ENCODE measurements at regions not wholly inside any gene's neighbourhood (a gene's known extent, or its start where the extent isn't known, plus 50 kb on each side); places are given as distances from the start of the nearest gene placed in this dataset.

DNA sequence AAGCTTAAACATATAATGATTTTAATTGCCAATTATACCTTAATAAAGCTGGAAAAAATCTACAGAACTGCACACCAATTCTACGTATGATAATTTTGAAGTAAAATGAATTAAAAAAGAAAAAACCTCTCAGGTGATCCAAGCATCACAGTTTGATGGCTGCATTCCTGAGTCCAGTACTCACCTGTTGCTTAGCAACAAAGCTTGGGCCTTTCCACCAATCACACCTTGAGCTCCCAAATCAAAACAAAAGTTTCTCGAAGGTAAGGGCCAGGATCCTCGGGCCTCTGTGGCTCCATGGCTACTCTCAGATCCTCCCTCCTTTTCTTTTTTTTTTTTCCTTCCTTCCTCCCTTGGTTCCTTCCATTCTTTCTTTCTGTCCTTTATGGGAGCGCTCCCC lies 137.2 kb upstream of the PCBD1 start:
- H3K79me2 ChIP-seq (ENCODE audit: insufficient read depth, low read length): no peaks in the 10 kb centered on the region
- H3F3A ChIP-seq (ENCODE audit: insufficient read depth, low read length): no peaks in the 10 kb centered on the region
- H3K9me3 ChIP-seq (ENCODE audit: low read length): no peaks in the 10 kb centered on the region
- no peak overlapping the region for H3K4me2 ChIP-seq (ENCODE audit: low read length)
- H3K27me3 ChIP-seq (ENCODE audit: insufficient read depth, low read length): no peaks in the 10 kb centered on the region; the same call in 1 of the 2 replicates
- no peak for TF ChIP-seq EZH2 (IDR thresholded peaks at IDR 0.05; ENCODE audit: borderline replicate concordance, low read length)
- TF ChIP-seq, protein P1, sequence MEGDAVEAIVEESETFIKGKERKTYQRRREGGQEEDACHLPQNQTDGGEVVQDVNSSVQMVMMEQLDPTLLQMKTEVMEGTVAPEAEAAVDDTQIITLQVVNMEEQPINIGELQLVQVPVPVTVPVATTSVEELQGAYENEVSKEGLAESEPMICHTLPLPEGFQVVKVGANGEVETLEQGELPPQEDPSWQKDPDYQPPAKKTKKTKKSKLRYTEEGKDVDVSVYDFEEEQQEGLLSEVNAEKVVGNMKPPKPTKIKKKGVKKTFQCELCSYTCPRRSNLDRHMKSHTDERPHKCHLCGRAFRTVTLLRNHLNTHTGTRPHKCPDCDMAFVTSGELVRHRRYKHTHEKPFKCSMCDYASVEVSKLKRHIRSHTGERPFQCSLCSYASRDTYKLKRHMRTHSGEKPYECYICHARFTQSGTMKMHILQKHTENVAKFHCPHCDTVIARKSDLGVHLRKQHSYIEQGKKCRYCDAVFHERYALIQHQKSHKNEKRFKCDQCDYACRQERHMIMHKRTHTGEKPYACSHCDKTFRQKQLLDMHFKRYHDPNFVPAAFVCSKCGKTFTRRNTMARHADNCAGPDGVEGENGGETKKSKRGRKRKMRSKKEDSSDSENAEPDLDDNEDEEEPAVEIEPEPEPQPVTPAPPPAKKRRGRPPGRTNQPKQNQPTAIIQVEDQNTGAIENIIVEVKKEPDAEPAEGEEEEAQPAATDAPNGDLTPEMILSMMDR (IDR thresholded peaks at IDR 0.05; ENCODE audit: low read length): no peak
- no peaks in the 10 kb centered on the region for H4K20me1 ChIP-seq (ENCODE audit: insufficient read depth, low read length)
- no peak overlapping the region for H3K4me3 ChIP-seq (ENCODE audit: low read depth, low read length, poor library complexity, severe bottlenecking)
- no peak overlapping the region for H3K9ac ChIP-seq (ENCODE audit: low read length)
- H2AFZ ChIP-seq (ENCODE audit: low read length): no peak overlapping the region
- H3K36me3 ChIP-seq (ENCODE audit: insufficient read depth, low read length): no peaks in the 10 kb centered on the region
- H3K27ac ChIP-seq (ENCODE audit: low read depth, low read length, poor library complexity, severe bottlenecking): no peak overlapping the region
- no peaks in the 10 kb centered on the region for H3K4me1 ChIP-seq (ENCODE audit: insufficient read depth, low read length, severe bottlenecking)
- H3K9me2 ChIP-seq (ENCODE audit: low read depth, low read length): no peaks in the 10 kb centered on the region

DNA sequence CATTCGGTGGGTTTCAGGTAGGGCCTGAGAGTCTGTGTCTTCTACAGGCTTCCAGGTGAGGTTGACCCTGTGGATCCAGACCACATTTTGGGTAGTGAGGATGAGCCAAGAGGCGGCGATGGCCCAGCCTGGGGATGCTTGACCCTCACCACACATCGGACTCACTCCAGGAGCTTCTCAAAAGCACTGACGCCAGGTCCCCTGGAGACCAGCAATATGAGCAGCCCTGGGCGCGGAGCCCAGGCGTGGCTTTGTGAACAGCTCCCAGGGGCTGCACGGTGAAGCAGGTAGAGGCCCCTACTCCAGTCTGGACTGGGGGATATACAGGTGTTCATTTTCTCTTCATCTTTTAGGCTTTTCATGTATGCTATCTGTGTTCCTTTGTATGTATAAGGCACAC lies 139.7 kb upstream of the PCBD1 start:
- H3K9me3 ChIP-seq (ENCODE audit: low read length): no peaks in the 10 kb centered on the region
- H2AFZ ChIP-seq (ENCODE audit: low read length): no peak overlapping the region
- no peaks in the 10 kb centered on the region for H3K79me2 ChIP-seq (ENCODE audit: insufficient read depth, low read length)
- H3K4me1 ChIP-seq (ENCODE audit: insufficient read depth, low read length, severe bottlenecking): no peaks in the 10 kb centered on the region
- TF ChIP-seq, protein P1 (IDR thresholded peaks at IDR 0.05; ENCODE audit: low read length): no peak
- TF ChIP-seq EZH2 (IDR thresholded peaks at IDR 0.05; ENCODE audit: borderline replicate concordance, low read length): no peak
- H4K20me1 ChIP-seq (ENCODE audit: insufficient read depth, low read length): no peaks in the 10 kb centered on the region
- H3K4me2 ChIP-seq (ENCODE audit: low read length): no peak overlapping the region
- H3K9me2 ChIP-seq (ENCODE audit: low read depth, low read length): no peaks in the 10 kb centered on the region
- H3K36me3 ChIP-seq (ENCODE audit: insufficient read depth, low read length): no peaks in the 10 kb centered on the region
- H3K9ac ChIP-seq (ENCODE audit: low read length): no peak overlapping the region
- H3F3A ChIP-seq (ENCODE audit: insufficient read depth, low read length): no peaks in the 10 kb centered on the region
- no peak overlapping the region for H3K27ac ChIP-seq (ENCODE audit: low read depth, low read length, poor library complexity, severe bottlenecking)
- no peaks in the 10 kb centered on the region for H3K27me3 ChIP-seq (ENCODE audit: insufficient read depth, low read length)
- no peak overlapping the region for H3K4me3 ChIP-seq (ENCODE audit: low read depth, low read length, poor library complexity, severe bottlenecking)

- TF ChIP-seq, protein P1 (IDR thresholded peaks at IDR 0.05; ENCODE audit: low read length): no peak
- TF ChIP-seq EZH2 (IDR thresholded peaks at IDR 0.05; ENCODE audit: borderline replicate concordance, low read length): no peak
- no peaks in the 10 kb centered on the region for H3K79me2 ChIP-seq (ENCODE audit: insufficient read depth, low read length)
- H3K36me3 ChIP-seq (ENCODE audit: insufficient read depth, low read length): no peaks in the 10 kb centered on the region
- no peaks in the 10 kb centered on the region for H3F3A ChIP-seq (ENCODE audit: insufficient read depth, low read length)
- H3K9ac ChIP-seq (ENCODE audit: low read length): no peak overlapping the region
- no peaks in the 10 kb centered on the region for H3K27me3 ChIP-seq (ENCODE audit: insufficient read depth, low read length)
- no peak overlapping the region for H3K27ac ChIP-seq (ENCODE audit: low read depth, low read length, poor library complexity, severe bottlenecking)
- no peak overlapping the region for H2AFZ ChIP-seq (ENCODE audit: low read length)
- no peak overlapping the region for H3K4me2 ChIP-seq (ENCODE audit: low read length)
- no peaks in the 10 kb centered on the region for H3K4me1 ChIP-seq (ENCODE audit: insufficient read depth, low read length, severe bottlenecking)
- no peaks in the 10 kb centered on the region for H3K9me2 ChIP-seq (ENCODE audit: low read depth, low read length)
- H4K20me1 ChIP-seq (ENCODE audit: insufficient read depth, low read length): no peaks in the 10 kb centered on the region
- no peaks in the 10 kb centered on the region for H3K9me3 ChIP-seq (ENCODE audit: low read length)
- H3K4me3 ChIP-seq (ENCODE audit: low read depth, low read length, poor library complexity, severe bottlenecking): no peak overlapping the region
These were observed 141.1 kb upstream of the PCBD1 start for GRCh38 chr10:71029411-71029892.
